ENCODE measurements at regions not wholly inside any gene's neighbourhood (a gene's known extent, or its start where the extent isn't known, plus 50 kb on each side); places are given as distances from the start of the nearest gene placed in this dataset.
A peak's percentile ranks its signal among the peaks of the same experiment; 100 is the strongest.
"Not testable (repeated sequence)": the region's sequence is repeated elsewhere in the genome, so short reads cannot be mapped to it uniquely, and the experiment has no call there.

DNA sequence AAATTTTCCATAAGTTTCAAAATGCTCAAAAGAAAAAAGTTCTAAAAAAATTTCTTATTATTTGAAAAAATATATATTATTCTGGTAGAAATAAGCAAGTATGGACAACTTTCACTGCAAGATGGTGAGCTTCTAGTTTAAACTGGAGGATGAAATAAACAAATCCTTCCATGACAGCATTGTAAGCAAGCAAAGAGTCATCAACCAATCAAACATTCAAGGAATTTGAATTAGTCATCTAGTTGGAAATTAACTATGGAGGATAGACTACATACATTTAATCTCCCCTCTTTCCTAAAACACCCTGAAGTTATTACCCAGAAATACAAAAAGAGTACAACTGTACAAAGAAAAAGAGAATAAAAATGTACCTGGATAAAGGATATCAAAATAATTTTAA is 51.0 kb upstream of the IRX5 start:
- ATAC-seq (no peak), DNase-seq (ENCODE audit: missing footprints) (no peak)
- intact Hi-C loops (cut with DNase I), result no loop called here

DNA sequence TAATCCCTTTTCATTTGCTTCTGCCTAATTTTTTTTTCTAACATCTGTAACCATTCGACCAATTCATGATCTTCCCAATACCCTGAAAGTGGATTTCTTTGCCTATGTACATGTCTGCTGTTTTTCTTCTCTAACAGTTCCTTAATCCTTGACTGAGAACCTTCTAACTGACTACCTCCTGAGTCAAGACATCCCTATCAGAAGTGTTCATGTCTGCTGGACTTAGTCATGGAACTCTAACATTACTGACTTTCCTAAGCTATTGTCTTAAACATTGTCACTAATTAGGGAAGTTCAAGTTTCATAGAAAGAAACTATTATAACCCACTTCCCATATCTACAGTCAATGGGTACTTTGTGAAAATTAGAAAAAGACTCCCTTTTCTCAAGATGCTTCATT is 52.4 kb upstream of the IRX5 start:
- intact Hi-C loops (cut with DNase I), result no loop called here
- DNase-seq (ENCODE audit: missing footprints), result no peak
- no peak for ATAC-seq

DNA sequence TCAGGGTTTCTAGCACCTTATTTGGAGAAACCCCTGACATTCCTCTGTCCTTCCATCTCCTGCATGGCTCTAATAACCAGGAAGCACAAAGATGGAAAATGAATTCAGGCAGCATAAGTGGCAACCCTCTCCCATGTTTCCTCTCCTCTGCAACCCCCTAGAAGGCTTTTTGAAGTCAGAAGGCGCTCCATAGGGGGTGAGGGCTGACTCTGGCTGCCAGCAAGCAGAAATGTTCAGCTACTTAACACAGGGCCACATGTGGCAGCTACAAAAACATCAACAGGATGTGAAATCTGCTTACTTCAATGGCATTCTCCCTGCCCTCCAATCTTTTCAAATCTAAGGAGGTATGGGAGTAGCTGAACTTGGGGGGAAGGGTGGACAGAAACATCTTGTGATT is 55.2 kb upstream of the IRX5 start:
- ATAC-seq (no peak), DNase-seq (ENCODE audit: missing footprints) (no peak)
- intact Hi-C loops (cut with DNase I), result no loop called here

DNA sequence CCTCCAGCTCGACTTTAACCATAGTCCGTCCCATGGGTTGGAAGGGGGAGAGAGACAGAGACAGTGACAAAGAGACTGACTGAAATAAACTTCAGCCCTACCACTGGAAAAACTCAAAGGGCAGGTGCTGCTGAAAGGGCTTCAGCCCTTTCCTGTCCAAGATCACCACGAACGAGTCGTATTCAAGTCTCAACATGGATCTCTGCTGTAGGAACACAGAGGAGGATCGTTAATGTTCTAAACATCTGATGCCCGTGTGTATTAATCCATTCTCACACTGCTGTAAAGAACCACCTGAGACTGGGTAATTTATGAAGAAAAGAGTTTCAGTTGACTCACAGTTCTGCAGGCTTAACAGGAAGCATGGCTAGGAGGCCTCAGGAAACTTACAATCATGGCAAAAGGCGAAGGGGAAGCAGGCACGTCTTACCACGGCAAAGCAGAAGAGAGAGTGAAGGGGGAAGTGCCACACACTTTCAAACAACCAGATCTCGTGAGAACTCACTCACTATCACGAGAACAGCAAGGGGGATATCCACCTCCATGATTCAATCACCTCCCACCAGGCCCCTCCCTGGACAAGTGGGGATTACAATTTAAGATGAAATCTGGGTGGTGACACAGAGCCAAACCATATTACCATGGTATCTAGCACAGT is 56.8 kb upstream of the IRX5 start:
- ATAC-seq; intact Hi-C loops (cut with DNase I); DNase-seq (ENCODE audit: missing footprints): not testable (repeated sequence)

DNA sequence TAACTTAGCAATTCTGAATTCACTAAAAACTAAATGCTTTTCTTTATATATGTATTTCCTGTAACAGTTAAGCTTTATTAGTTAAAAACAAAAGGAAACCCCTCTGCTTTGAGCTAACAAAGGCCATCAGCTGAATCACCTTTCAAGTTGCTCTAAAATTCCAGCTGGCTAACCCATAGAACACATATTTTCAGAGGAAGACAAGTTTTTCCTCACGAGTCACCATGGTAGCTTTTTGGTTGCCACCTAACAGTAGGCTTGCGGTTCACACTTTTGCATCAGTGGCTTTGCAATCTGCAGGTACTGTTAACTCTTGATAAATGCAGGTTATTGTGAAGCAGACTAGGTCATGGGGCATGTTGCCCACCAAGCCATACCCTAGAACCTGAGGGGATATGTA is 57.6 kb upstream of the IRX5 start:
- DNase-seq (ENCODE audit: missing footprints) (no peak), ATAC-seq (no peak)
- intact Hi-C loops (cut with DNase I), result no loop called here

GRCh38 chr16:54870151-54870550 is 60.5 kb upstream of the IRX5 start:
- intact Hi-C loops (cut with DNase I), result no loop called here
- ATAC-seq (peak; percentile 64), DNase-seq (ENCODE audit: missing footprints) (no peak)

- intact Hi-C loops (cut with DNase I), result no loop called here
- no peak for ATAC-seq
- no peak for DNase-seq (ENCODE audit: missing footprints)
Observed at GRCh38 chr16:54867302-54867832, 63.3 kb upstream of the IRX5 start.

- ATAC-seq (peak; percentile 83), DNase-seq (ENCODE audit: missing footprints) (no peak)
- intact Hi-C loops (cut with DNase I), result loop anchor here (5.0 kb wide), 1 partner anchor 70 kb away; the partner anchor contains the start of gene IRX5
Observed at GRCh38 chr16:54862529-54862928, 68.1 kb upstream of the IRX5 start.

- no peak for ATAC-seq
- DNase-seq (ENCODE audit: missing footprints), result no peak
- intact Hi-C loops (cut with DNase I), result no loop called here
Observed at GRCh38 chr16:54856871-54857270, 73.8 kb upstream of the IRX5 start.

DNA sequence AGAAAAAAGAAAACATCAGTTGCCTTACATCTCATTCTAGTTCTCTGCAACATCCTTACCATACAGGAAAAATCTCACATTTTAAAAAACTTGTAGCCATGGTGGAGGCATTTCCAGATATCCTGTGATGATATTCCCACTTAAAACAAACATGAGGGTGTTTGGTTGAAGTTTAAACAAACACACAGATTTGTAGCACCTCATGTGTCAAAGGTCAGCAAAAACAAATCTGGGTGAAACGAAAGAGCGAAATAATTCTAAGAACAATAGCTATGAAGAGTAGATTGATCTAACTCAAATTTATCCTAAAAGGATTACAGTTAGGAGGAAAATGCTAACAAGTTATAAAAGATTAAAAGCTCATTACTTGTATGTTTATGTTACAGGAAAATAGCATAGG is 83.1 kb upstream of the IRX5 start:
- ATAC-seq (no peak), DNase-seq (ENCODE audit: missing footprints) (no peak)
- intact Hi-C loops (cut with DNase I), result no loop called here

- ATAC-seq (no peak), DNase-seq (ENCODE audit: missing footprints) (no peak)
- intact Hi-C loops (cut with DNase I), result no loop called here
Observed at GRCh38 chr16:54847207-54847606, 83.5 kb upstream of the IRX5 start.

DNA sequence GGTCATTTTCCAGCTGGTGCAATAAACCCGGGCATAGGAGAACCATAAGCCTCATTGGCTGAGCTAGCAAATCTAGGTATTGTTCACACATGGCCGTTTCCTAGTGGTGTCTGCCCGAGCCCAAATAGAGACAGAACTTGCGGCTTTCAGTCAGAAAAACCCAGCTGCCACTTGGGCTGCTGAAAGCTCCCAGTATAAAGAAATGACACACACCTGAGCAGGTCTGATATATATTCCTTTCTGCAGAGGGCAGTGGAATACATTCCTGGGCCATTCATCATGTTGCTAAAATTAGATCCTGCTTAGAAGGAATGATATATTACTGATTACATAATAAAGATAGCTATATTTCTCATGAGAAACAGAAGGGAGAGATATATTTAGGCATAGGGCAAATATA is 83.9 kb upstream of the IRX5 start:
- DNase-seq (ENCODE audit: missing footprints) (no peak), ATAC-seq (no peak)
- intact Hi-C loops (cut with DNase I), result no loop called here

- intact Hi-C loops (cut with DNase I), result no loop called here
- ATAC-seq, result no peak
- no peak for DNase-seq (ENCODE audit: missing footprints)
Observed at GRCh38 chr16:54843424-54843750, 87.3 kb upstream of the IRX5 start.

- ATAC-seq, result no peak
- DNase-seq (ENCODE audit: missing footprints), result no peak
- intact Hi-C loops (cut with DNase I), result no loop called here
Observed at GRCh38 chr16:54842743-54843423, 87.8 kb upstream of the IRX5 start.

DNA sequence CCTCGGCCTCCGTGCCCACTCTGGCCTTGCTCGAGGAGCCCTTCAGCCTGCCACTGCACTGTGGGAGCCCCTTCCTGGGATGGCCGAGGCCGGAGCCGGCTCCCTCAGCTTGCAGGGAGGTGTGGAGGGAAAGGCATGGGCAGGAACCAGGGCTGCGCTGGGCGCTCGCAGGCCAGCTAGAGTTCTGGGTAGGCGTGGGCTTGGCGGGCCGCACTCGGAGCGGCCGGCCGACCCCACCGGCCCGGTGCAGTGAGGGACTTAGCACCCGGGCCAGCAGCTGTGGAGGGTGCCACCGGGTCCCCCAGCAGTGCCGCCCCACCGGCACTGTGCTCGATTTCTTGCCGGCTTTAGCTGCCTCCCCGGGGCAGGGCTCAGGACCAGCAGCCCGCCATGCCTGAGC is 101.0 kb upstream of the IRX5 start:
- ATAC-seq (no peak), DNase-seq (ENCODE audit: missing footprints) (no peak)
- intact Hi-C loops (cut with DNase I), result no loop called here

GRCh38 chr16:54822892-54823291 is 107.8 kb upstream of the IRX5 start:
- intact Hi-C loops (cut with DNase I), result no loop called here
- DNase-seq (ENCODE audit: missing footprints) (no peak), ATAC-seq (no peak)

GRCh38 chr16:54822492-54822891 is 108.2 kb upstream of the IRX5 start:
- ATAC-seq (no peak), DNase-seq (ENCODE audit: missing footprints) (no peak)
- intact Hi-C loops (cut with DNase I), result no loop called here

DNA sequence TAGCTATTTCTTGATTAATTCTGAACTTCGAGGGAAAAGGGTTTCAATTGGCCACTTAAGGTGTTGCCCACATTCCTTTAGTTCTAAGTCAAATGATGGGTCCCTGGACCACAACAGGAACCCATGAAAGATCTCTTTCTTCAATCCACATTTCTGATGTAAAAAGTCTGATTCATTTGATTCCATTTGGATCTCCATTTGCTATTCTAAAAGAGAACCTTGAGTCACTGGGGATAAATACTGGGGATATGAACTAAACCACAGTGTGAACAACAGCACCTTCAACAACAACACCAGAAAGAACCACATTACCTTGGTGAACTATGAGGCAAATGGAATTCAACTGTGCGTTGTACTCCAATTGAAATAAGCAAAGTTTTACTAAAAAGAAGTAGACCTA is 108.9 kb upstream of the IRX5 start:
- DNase-seq (ENCODE audit: missing footprints) (no peak), ATAC-seq (no peak)
- intact Hi-C loops (cut with DNase I), result no loop called here

GRCh38 chr16:54817940-54818574 is 112.6 kb upstream of the IRX5 start:
- no peak for DNase-seq (ENCODE audit: missing footprints)
- ATAC-seq, result no peak
- intact Hi-C loops (cut with DNase I), result loop anchor here (5.0 to 10.0 kb wide), 4 partner anchors 119 to 1043 kb away; no protein-coding TSS in a partner anchor

DNA sequence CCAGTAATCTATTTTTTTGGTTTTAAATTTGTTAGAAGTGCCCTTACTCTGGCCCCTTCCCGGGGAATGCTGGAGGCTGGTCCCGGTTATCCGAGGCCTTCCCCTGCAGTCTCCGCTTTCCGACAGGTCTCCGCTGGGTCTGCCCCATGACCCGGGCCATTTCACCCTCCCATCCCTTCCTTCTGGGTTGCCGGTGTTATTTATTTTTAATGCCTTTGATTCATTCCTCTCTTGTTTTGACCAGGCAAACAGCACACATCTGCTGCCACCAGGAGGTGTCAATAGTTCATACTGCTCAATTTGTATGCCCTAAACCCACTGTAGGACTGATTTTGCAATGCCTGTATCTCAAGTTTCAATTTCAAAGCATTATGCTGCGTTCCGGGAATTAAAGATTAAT is 113.2 kb upstream of the IRX5 start:
- DNase-seq (ENCODE audit: missing footprints) (no peak), ATAC-seq (peak; percentile 66)
- intact Hi-C loops (cut with DNase I), result loop anchor here (5.0 to 10.0 kb wide), 4 partner anchors 120 to 1043 kb away; no protein-coding TSS in a partner anchor

Measured in Right ventricle myocardium inferior (tissue), 1 donor.